HG03095 (cell line): ENCODE measurements at regions not wholly inside any gene's neighbourhood (a gene's known extent, or its start where the extent isn't known, plus 50 kb on each side); places are given as distances from the start of the nearest gene placed in this dataset.
A peak's percentile ranks its signal among the peaks of the same experiment; 100 is the strongest.

Source experiments
- ATAC-seq: cut with Tn5 transposase; IDR thresholded peaks from one replicate; pipeline ENCODE4 v1.9.1; 2021; ENCODE audit warnings: moderate library complexity; ENCODE audit not compliant: unreplicated experiment

DNA sequence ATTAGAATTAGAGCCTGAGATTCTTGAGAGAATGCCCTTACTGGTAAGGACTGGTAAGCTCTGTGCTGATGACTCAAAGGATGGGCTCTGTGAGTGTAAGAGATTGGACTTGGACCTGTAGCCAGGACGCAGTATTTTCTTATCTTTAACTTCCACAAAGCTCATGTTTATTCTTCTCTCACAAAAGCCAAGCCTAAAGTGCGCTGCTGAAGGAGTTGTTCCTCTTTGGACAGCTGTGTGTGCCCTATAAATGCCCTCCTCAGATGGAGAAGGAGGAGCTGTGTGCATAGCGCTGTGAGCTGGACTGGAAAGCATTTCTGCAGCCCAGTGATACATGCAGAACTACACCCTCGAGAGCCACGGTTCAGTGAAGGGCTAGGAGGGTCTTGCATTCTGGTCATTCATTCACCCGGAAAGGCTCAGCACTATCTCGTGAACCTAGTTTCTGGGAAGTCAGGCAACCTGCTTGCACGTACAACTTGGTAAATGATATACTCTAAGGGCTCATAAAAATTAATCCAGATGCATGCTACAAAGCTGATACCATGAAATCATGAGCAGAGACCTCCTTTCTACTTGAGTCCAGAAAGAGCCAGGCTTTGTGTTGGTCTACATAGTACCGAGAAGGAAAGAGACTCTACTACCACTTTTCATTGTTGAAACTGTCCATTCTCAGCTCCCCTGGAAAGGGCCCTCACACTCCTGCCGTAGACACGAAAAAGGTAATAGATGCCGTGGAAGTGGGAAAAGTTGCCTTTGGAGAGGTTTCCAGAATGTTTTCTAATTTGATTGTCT, 103.0 kb upstream of the TBL1XR1 start:
- peak; percentile 76 for ATAC-seq

- no peak for ATAC-seq
Measured at GRCh38 chr3:177300842-177301241, 103.6 kb upstream of the TBL1XR1 start.

DNA sequence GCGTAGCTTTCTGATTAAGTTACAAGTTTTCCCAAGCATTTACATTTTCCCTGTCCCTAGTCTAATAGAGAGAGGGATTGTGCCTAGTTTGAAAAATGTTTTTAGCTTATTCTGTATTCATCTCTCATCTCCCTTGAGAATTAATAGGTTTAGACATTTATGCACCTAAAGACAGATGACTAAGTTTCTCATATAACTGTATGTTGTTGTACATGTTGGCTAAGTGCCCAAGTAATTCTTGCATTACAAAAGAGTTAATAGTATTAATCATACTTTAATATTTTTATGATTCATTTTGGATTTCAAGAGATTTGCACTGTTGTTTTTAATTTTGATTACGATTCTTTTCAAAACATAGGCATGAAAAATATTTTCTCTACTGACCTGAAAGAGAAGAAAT, 109.0 kb upstream of the TBL1XR1 start:
- no peak for ATAC-seq

- no peak for ATAC-seq
Measured at GRCh38 chr3:177307391-177307790, 110.1 kb upstream of the TBL1XR1 start.

DNA sequence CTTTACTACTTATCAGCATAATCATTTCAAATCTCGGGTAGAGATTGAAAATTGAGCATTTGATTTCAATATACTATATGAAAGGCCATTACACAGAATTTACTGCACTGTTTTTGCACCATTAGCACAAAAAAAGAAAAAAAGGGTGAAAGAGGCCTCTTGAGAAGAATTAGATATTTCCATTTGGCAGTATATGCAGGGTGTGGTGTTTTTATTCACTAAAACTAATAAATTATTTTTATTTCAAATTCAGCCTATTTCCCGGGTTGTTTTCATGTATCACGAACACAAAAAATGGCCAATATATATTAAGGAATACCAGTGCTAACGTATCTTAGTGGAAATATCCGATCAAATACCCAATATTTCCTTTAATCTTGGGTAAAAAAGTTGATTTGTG, 110.5 kb upstream of the TBL1XR1 start:
- ATAC-seq = no peak

GRCh38 chr3:177308286-177308685, 111.0 kb upstream of the TBL1XR1 start:
- ATAC-seq = no peak

DNA sequence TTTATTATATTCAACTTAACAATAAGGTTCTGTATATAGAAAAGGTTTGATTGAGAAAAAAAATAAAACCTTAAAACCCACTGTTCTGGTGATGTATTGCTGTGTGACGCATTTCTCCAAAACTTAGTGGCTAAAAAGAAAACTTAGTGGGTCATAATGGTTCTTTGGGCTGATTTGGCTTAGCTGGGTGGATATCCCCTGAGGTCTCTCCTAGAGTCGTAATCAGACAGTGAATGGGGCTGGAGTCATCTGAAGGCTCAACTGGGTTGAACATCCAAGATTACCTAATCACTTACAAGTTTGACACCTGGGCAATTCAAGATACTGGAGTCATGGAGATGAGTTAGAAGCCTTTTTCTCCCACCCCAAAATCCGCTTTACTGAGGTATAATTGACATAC, 111.6 kb upstream of the TBL1XR1 start:
- ATAC-seq = no peak

- ATAC-seq = no peak
Measured at GRCh38 chr3:177312491-177312890, 115.2 kb upstream of the TBL1XR1 start.

DNA sequence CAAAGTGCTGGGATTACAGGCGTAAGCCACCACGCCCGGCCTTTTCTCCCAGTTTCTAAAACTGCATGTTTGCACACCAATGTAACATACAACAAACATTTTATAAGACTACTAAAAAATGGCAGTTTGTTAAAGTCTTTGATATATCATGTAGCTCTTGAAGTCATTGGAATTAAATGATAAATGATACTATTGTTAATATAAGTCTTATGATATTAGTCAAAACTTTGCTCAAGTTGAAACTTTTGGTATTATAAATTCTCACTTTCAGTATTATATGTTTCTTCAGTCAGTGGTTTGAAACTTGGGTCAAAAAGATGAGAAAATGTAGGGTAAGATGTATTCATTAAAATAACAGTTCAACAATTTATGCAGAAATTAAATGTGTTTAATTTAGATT, 117.6 kb upstream of the TBL1XR1 start:
- peak; percentile 74 for ATAC-seq

DNA sequence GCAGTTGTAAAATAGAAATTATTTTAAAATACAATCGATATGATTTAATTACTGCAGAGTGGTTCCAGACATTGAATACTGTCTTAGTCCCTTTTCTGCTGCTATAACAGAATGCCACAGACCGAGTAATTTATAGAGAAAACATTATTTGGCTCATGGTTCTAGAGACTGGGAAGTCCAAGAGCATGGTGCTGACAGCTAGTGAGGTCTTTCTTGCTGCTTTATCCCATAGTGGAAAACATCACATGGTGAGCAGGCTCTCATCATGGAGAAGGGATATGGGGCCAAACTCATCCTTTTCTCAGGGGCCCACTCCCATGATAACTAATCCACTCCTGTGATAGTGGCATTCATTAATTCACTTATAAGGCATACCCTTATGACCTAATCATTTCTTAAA, 120.0 kb upstream of the TBL1XR1 start:
- no peak for ATAC-seq

DNA sequence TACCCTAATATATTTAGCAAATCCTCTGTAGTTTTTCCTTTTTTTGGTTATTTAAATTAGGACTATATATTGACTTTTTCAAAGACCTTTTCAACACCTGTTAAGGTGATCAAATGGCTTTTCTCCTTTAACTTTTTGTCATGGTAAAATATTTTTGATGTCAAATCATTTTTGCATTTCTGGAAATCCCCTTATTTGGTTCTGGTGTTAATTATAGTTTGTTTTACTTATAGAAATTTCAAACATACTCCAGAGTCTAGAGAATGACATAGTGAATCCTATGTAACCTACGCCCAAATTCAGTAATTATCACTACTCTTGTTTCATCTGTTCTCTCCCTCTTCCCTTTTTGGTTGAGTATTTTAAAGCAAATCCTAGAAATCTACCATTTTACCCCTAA, 121.3 kb upstream of the TBL1XR1 start:
- no peak for ATAC-seq

DNA sequence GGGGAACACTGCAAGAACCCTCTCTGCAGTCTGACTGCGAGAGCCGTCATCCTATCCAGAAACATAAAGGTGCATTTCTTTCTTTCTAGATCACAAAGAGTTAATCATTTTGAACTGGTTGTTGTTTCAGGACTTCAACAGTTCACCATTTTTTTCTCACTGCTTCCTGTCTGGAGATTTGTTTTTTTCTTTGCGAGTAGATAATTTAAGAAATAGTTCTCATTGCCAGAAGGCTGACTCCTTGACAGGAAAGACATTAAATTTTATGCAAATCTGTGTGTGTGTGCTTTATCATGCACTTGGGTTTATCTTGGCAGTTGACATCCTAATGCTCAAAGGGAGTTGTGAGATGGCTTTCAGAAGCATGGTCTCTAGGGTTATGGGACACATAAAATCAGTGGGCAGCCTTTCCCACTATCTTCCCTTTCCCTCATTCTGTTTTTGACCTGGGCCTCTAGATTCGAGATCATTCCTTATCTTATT, 123.5 kb upstream of the TBL1XR1 start:
- ATAC-seq = peak; percentile 59

DNA sequence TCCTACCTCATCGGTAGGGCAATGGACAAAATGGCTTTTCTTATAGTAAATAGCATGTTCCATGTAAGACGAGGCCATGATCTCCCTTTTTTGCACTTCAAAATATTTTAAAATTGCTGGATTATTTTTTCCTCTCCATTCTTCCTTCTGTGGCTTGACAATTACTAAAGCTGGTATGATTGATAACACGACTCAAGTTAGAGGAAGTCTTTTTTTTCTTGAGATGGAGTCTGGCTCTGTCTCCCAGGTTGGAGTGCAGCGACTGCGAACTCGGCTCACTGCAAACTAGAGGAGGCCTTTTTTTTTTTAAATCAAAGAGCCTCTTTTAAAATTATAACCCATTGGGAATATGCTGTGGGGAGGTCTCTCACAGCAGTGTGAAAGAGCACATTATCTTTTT, 124.5 kb upstream of the TBL1XR1 start:
- no peak for ATAC-seq

DNA sequence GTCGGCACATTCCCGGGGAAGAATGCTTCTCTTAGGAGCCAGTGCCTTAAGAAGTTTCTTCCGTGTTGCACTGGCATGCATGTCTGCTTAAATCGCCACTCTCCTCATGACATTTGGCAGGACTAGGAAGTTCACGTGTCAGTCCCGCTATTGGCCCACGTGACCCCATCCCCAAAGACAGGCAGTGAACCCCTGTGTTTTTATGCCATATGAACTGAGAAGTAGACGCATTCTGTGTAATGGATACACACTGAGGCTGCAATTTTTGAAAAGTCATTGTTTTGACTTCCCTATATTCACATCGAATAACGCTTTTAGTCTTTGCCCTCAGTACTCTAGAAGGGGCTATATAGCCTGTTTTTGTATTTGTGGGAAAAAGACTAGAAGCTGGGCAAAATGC, 125.6 kb upstream of the TBL1XR1 start:
- no peak for ATAC-seq

- no peak for ATAC-seq
Measured at GRCh38 chr3:177329854-177330253, 132.6 kb upstream of the TBL1XR1 start.

GRCh38 chr3:177330779-177331178, 133.5 kb upstream of the TBL1XR1 start:
- ATAC-seq = no peak

DNA sequence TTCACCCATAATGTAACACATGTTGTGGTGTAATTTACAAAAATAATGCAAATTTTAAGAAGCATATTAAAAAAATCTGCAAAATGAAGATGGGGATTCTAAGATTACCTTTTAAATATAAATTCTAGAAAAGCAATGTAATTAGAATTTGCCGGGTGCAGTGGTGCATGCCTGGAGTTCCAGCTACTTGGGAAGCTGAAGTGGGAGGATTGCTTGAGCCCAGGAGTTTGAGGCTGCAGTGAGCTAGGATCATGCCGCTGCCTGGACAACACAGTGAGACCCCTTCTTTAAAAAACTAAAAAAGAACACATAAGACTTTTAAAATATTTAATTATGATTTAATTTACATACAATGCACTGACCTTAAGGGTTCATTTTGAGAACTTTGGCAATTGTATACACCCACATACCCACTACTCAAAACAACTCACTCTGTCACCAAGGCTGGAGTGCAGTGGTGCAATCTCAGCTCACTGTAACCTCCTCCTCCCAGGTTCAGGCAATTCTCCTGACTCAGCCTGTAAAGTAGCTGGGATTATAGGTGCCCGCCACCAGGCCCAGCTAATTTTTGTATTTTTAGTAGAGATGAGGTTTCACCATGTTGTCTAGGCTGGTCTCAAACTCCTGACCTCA, 134.0 kb upstream of the TBL1XR1 start:
- no peak for ATAC-seq

DNA sequence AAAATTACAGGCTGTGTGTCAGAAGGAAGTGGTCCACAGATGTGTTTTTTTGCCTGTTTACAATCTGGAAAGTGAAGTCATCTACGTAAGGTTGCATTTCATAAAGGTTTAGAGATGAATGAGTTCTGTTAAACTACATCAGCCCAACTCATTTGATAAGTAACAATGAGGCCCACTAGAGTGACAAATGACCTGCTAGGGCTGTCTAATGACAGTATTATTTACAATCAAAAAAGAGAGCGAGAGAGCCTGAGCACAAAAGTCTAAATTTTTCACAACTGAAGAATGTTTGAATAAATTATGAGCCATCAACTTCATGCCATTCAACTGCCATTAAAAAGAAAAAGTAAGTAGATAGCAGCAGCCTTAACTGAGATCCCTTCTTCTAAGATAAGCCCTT, 135.7 kb upstream of the TBL1XR1 start:
- ATAC-seq = no peak

DNA sequence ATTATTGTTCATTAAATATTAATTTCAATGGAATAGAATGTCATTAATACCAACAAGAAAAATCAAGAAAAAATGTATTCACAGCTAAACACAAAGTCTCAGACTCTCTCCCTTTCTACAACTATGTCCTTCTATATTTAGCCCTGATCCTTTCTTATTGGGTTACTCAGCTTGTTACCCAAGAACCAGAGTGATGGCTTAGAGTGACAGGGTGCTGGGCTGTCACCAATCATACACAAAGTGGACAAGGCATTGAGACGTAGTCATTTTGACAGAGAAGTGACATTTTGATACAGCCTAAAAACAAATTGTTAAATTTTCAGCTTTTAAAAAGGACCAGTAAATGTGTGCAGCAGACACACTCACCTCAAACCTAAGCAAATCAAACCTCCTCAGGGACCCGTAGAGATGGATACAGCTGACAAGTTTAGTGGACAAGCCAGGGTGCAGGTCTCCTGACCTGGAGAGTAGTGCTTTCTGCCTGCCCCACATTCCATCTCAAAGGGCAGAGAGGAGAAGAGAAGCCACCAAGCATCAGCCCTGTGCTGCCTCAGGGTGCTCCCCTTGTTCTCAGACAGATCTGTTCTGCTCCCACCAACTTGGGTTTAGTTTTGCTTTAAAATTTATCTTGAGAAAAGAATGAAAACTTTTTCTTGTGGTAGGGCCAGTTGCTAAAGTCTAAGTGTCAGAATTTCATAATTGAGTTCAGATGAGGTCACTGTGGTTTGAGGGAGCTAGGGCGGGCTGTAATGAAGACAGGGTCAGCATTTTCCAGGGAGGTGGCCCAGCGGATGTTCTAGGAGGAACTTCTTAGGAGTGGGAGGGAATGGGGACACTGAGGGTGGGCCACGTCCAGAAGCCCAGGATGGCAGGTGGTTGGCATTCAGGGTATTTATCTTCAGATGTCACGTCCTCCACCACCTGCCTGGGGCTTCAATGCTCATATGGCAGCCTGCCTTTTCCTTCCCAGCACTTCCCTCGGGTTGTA, 136.5 kb upstream of the TBL1XR1 start:
- ATAC-seq = no peak

- no peak for ATAC-seq
Measured at GRCh38 chr3:177334803-177335202, 137.5 kb upstream of the TBL1XR1 start.

DNA sequence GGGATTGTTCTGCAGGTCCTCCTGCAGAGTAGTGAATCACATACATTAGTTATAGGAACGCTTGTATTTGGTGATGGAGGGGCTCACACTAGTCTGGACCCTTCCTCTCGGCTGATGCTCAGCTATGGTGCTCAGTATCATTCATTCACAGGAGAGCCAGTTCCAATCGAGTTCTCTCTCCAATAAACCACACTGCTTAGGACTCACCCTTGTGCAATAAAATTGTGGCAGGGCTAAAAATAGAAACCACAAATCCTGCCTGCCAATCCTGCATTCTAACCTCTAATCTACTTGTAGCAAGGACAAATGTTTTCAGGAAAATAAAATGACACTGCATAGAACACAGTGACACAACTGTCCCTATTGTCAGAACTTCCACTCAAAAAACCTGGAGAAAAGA, 138.4 kb upstream of the TBL1XR1 start:
- no peak for ATAC-seq
